NCI-H2196 (cell line): ENCODE measurements at regions not wholly inside any gene's neighbourhood (a gene's known extent, or its start where the extent isn't known, plus 50 kb on each side); places are given as distances from the start of the nearest gene placed in this dataset.

Experiments used
- DNase-seq: peaks from one replicate; lab custom pipeline; 2025; ENCODE audit not compliant: unreplicated experiment; lab: John Stamatoyannopoulos, UW

DNA sequence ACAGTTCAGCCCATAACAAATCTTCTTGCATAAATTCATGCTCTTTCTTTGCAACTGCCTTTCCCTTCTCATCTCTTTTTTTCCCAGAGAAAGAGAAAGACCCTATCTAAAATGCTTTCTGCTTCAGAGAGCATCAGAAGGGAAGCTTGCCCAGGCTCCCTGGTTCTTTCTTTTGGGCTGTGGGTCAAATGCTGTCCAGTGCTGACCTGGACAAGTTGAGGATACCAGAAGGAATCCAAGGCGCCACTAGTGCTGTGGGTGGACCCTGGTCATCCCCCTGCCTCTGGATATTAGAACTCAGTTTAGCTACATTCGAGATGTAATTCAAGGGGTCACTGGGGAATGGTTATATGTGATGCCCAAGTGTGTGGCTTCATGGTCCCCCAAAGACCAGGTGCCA, 411.6 kb downstream of the RPS24 start:
- no peak for DNase-seq

DNA sequence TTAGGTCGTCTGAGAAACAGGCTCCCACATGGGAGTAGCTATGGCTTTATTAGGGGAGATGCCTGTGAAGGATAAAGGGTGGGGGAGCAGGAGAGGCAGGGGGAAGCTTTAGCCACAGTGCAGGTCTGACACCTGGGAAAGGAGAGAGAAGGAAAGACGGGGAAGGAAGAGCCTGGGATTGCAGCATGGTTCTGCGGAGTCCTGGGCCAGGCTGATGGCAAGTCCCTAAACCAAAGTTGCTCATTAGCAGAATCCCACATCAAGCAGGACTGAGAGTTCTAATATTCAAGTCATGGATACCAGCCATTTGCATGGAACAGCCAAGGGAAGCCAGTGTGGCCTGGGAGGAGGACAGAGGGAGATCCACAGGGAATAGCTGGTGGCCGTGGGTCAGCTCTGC, 414.8 kb downstream of the RPS24 start:
- DNase-seq = no peak

DNA sequence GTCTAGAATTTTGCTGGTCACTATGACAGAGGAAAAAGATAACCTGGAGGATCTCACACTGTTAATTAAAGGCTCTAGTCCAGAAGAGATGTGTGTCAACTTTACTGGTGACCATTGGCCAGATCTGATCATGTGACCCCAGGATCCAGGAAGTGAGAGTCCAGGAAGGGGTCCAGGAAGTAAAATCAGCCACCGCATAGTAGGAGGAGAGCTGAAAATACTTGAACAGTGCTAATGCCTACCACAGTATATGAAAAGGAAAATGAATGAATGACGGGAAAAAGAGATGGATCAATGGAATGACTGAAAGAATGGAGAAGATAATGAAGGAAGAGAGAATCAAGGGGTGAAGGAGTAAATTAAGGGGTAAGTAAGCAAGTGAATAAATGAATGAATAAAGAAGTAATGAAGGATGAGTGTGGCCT, 415.3 kb downstream of the RPS24 start:
- DNase-seq = no peak

DNA sequence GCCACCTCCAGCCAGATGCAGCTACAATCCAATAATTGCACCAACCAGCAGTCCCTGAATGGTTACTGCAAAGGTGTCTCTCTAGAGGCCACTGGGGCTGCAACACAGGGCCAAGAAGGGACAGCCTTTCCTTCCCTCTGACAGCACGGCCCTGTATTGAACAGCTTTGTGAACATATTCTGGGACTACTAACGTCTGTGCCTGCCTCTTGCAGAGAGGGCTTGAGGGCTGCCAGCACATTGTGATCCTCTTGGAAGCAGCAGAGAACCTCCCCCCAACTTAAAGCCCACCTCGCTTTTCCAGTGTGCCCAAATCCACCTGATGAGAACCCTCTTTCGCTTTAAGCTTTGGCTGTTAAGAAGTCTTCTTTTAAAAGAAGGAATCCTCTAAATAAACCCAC, 415.9 kb downstream of the RPS24 start:
- no peak for DNase-seq

DNA sequence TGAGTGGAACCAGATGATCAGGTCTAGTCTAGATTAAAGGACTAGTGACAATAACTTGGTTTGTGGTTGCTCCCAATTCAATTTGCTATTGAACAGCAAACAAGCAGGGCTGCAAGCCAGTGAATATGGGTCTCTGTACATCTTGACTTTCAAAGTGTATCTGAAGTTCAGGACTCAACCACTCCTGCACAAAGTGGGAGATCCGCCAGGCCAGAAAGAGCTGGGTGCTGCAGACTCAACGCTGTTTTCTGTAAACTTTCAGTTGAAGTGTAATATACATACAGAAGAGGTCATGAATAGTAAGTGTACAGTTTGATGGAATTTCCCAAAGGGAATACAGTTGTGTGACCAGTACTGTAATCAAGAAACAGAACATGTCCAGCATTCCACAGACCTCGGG, 416.6 kb downstream of the RPS24 start:
- DNase-seq = no peak

DNA sequence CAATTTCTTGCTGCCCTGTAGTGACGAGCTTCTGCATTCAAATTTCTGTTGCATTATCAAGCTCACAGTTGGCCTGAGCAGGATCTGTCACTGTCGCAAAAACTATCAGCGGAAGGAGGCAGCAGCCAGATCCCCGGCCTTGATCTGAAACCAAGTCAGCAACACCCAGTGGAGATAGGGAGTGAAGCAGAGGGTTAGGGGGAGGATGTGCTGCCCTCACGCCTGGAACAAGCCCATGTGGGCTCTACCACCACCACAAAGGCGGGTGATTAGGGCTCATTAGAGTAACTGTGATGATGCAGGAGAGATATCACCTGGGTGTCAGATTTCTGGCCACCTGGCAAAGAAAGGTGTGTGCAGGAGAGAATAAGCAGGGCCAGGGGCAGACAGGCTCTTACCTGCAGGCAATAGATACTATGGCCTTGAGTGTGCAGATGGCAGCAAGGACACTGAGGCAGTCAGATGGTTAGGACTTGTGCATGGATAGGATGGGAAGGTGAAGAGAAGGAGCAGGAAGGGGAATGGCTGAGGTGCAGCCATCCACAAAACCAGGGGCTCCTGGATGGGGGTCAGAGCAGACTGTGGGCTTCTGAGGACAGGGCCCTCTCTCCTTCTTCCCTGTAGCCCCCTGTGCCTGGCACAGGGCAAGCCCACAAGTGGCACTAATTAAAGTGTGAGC, 417.3 kb downstream of the RPS24 start:
- peak; percentile 29 for DNase-seq

DNA sequence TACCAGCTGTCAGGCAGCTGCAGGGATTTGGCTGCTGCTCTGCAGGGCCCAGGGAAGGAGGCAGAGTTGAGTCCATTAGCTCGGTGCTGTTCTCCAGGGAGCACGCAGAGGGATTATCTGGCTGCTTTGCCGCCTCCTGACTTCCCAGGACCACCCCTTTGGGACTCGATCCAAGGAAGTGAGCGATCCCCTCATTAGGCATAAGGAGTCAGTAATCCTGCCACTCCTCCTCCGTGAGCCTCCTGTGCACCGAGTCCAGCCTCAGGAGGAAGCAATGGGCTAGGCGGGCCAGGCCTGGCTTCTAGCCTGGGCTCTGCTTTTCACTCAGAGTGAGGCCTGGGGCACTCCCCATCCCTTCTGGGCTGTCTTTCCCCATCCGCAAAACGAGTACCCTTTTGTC, 417.9 kb downstream of the RPS24 start:
- peak; percentile 33 for DNase-seq

DNA sequence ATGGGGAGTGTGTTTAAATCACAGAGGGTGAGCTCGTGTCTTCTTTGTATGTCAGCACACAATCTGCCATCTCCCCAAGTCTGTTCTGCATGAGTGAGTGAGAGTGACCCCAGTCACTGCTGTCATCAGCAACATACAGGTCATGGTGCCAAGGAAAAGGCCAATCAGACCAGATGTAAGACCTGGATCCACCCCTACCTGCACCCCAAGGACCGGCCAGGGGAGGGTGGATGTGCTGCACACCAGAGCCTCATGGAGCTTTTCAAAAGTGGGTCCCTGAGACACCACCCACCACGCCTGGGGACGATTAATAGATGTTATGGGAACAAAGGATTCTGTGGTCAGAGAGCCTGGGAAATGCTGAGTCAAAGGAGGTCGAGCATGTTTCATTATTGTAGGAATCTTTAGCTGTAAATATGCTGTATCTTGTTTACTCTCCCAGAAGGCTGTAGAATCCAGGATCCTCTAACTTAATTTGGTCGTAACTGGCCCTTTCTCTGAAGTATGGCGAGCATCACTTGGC, 420.5 kb downstream of the RPS24 start:
- DNase-seq = no peak

DNA sequence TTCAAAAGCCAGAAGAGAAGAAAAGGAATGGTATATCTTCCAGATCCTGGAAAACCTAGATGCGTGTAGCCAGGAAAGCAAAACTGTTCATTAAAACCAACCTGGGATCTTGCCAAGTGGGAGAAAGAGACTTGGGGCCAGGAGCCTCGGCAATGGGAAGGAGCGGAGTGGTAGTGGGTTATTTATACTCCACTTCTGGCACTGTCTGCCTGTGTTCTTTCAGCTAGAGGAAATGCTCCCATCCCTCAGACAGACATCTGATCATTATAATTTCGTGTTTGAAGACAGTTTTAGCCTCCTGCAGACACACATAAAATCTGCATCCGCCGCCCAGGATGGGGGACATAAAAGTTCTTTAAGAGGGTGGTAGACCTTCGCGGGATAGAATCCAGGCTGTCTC, 421.6 kb downstream of the RPS24 start:
- DNase-seq = no peak

DNA sequence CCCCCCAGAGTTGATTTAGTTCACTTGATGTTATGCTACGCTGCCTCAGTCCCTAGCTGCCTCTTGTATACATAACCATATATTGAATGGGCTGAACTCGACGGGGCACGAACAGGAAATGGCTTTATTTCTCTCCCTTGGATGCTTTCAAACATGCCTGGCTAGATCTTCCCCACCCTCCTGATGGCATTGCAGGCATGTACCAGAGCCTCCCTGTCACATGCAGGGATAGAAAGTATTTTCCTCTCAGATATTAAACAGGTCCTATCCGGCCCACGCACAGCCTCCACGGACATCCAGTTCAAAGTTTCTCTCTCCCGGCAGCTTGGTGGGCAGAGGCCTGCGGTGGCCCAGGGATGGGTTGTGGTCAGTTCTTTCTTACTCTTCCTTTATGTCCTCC, 422.1 kb downstream of the RPS24 start:
- DNase-seq = no peak

DNA sequence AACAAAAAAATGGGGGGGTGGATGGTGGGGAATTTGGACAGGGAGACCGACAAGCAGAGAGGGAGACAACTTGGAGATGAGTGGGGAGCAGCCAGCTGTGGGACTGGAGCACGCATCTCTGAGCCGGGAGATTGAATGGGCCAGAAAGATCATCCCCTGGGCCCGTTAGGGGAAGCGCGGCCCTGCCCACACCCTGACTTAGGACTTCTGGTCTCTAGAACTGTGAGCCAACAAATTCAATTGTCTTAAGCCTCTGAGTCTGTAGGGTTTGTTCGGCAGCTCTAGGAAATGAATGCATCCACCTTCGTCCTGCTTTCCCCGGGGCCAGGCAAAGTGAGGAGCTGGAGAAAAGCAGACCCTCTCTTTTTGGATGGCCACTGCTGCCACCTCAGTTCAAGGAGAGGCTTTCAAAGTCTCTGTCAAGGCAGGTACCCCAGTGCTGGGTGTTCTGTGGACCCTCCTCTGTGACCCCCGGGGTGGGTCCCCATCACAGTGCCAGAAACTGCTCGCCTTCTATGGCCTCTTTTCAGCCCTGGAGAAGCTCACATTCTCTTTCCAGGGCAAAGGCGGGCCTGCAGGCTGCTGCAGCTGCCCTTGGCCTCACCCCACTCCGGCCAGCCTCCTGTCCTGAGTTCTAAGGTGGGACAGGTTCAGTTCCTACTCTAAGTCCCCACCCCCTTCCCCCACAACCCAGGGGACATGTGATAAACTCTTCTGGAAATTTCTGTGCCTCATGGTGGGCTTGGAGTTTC, 423.2 kb downstream of the RPS24 start:
- DNase-seq = no peak

DNA sequence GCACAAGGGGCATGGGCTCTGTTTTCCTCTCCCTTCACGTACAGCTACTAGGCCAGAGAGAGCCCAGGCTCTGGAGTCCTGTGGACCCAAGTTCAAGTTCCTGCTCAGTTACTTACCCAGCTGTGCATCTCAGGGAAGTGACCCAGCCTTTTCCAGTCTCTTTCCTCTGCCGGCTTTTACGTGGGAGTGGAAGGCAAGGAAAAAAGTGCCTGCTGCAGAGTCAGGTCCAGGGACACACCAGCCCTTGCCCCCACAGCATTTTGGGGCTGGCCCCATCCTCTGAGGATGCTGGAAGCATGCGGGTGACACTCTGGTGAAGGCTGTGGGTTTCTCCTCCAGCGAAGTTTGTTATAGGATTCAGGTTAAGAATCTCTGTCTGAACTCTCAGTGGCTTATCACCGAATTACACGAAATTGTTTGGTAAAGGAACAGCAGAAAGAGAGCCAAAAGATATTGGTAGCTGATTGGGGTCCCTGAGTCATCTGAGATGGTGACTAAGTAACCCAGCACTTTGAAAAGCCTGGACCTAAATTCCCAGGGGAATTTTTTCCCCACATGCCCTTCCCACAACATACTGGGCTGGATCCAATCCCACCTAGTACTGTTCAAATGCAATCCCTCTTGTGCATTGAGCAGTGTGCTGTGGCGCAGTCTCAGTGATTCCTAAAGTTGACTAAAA, 424.3 kb downstream of the RPS24 start:
- DNase-seq = no peak

DNA sequence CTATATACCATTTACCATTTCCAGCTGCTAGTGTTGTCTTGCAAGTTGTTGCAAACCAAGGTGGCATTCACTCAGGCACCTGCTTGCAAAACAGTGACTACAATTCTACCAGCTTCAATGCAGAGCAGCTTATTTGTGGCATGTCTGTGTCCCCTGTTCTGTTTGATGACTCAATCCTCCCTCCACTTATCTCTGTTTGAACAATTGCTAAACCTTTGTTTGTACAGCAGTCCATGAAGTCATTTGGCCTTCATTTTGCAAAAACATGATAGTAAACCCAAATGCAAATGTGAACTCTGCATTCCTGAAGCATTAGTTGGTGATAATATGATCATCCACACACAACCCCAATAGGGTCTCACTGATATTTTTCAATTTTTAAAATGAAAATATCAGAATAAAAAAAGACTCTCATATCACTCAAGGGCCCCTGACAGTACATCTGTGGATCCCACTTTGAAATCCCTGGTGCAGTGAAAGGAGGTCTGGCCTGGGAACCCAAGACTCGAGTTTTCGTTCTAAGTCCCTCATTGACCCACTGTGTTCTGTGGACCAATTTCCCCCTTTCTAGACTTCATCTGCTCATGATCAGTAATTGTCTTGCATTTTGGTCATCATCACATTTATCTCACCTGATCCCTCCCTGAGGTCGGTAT, 425.4 kb downstream of the RPS24 start:
- DNase-seq = peak; percentile 65

DNA sequence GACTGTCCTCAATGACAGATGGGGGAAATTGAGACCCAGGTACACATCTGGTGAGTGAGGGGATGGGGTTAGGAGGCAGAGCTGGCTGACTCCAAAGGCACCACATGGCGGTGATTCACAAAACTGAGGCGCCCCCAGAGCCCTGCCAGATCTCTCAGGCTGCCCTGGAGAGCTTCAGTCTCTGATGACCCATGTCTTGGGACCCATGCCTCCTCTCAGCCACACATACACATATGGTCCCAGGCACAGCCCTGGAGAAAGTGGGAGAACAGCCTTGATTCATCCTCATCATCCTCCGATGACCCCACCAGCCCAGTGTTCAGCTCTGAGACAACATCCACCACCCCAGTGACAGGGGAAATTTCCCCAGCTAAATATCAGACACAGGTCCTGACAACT, 426.0 kb downstream of the RPS24 start:
- no peak for DNase-seq

DNA sequence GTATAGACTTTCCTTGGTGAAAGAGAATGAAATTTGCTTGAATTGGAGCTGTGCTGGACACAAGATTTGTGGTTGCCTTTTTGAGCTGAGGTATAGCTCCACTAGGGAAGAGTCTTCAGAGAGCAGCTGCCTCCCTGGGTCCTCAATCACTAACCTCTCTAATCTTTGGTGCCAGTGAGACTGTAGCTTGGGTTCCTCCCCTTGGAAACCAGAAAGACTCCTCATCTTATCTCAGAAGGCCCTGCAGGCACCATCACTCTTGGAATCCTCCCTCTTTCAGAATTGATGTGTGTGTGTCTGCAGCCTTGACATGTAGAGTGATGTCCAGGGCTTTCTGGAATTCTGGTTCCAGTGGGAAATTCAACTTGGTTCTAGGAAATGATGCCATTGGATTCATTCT, 426.5 kb downstream of the RPS24 start:
- no peak for DNase-seq

DNA sequence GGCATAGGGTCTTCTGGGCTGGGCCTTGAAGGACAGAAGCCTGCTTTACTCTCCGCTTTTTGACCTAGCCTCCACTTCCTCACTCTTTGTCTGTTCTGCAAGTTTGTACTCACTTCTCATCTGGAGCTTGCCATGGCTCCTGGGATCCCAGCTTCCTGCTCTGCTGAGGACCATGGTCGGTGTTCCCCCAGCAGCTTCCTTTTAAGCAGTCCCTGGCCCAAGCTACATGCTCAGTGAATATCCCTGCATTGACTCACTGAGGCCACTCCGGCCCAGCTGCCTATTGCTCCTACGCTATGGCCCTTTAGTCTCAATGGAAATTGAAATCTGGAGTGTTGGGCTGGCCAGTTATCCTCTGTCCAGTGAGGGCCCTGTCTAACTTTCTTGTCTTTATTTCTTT, 427.7 kb downstream of the RPS24 start:
- no peak for DNase-seq

DNA sequence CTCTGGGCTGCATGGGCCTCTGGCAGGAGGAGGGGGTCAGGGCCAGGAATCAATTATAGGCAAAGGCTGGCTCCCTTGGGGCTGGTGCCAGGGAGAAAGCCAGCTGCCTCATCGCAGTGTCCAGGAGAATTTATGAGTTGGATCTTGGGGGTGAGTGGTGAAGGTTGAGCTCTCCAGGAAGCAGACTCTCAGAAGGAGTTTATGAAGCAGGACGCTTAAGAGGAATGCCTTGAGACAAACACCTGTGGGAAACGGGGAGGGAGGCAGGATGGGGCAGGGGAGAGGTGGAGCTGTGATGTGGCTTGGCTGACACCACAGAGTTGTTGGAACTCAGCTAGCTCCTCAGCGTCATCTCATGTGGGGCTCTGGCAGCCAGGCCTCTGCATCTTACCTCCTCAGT, 428.5 kb downstream of the RPS24 start:
- no peak for DNase-seq

DNA sequence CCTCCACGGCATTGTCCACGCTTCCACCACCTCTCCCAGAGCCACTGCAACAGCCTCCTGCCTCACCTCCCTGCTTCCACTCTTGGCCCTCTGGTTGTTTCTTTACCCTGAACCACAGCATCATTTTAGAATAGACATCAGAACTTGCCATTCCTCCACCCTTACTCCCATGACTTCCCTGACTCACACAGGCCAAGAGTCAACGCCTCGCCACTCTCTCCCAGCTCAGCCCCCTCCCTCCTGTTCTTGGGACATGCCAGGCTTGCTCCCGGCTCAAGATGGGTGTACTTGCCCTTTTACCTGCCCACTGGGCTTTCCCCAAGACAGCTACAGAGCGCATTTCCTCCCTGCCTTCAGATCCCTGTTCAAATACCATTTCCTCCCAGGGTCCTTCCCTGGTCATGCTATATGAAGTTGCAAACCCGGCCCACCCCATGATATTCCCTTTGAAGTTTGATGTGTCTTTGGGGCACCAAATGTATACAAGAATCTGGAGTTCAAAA, 429.1 kb downstream of the RPS24 start:
- no peak for DNase-seq

DNA sequence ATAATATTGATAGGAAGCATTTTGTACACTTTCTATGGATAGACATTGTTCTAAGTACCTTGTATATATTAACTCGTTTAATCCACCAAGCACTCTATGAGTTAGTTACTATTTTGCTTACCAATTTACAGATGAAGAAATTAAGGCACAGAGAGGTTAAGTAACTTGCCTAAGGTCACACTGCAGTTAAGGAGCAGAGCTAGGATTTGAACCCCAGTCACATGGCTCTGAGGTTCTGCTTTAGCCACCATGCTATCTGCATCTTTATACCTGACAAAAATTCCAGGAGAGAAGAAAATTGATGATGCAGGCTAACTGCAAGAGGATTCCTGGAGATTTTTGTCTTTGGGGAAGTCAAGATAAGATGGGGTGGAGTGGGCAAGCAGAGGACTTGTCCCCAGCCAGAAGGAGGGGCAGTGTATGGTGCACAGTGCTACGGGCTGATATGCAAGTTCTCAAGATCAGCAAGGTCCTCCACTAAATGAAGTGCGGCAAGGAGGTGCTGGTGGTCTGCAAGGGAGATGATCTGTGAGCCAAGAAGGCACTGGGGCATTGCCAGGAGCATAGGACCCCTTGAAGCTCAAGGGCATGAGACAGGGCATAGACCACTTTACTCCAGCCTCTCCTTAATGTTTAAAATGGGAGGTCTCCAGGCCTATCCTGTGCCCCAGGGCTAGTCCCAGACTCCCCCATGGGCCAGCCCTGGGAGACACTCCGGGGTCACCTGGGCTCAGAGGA, 430.6 kb downstream of the RPS24 start:
- DNase-seq = no peak

DNA sequence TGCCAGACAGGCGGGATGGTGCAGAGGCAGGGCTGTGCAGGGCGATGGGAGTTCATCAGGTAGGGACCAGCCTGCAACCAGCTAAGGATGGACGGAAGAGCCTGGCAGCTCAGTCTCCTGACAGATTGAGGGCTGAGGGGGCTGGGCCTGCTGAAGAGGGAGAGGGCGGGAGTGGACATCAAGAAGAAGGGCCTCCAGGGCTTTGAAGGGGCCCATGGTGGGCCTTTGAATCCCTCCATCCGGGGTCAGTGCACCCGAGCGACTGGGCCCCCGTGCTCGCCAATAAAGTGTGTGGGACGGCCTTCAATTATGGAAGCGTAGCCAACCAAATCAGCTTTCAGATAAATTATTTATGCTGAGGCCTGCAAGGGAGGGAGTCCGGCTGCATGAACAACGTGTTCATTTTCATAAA, 431.2 kb downstream of the RPS24 start:
- DNase-seq = no peak

DNA sequence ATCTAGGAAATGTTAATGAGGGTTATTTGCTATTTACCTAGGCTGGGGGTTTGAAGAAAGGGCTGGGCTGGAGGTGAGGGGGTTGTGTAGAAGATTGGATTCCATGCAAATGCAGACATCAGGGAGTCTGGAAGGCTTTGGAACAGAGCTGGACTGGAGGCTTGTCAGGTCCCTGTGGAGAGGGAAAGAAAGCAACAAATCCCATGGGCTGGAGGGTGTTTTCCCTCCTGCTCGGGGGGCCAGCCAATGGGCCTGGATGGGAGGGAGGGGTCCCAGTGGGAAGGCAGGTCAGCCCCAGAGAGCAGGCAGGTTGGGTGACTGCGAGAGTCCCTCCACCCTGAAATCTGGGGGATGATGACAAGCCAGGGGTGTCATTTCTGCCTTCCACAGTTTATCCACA, 431.8 kb downstream of the RPS24 start:
- no peak for DNase-seq
